ENCODE measurements at regions not wholly inside any gene's neighbourhood (a gene's known extent, or its start where the extent isn't known, plus 50 kb on each side); places are given as distances from the start of the nearest gene placed in this dataset.

- Histone ChIP-seq H3K27ac (peak overlapping the region in 2 of 4 donors; percentile 78 to 98), H3K36me3 (no peaks in the 10 kb centered on the region), H3K4me1 (peaks cover 0 to 14% (median 2%) of the 10 kb centered on the region in 4 donors), H3K27me3 (no peaks in the 10 kb centered on the region), H3K4me3 (no peak overlapping the region), H3K9me3 (no peaks in the 10 kb centered on the region)
- no peak for DNase-seq
- TF ChIP-seq POLR2A (IDR thresholded peaks at IDR 0.05) (no peak), CTCF (IDR thresholded peaks at IDR 0.05) (no peak)
Observed at GRCh38 chr10:30786131-30786530, 156.6 kb upstream of the LYZL2 start.

- TF ChIP-seq POLR2A (IDR thresholded peaks at IDR 0.05) (no peak), CTCF (IDR thresholded peaks at IDR 0.05) (no peak)
- peak; percentile 33 to 73 (median 63) for DNase-seq
- peak overlapping the region; percentile 40 to 76 (median 58) for H3K4me3 ChIP-seq
- H3K27ac ChIP-seq = peak overlapping the region; percentile 77 to 98 (median 80)
- H3K4me1 ChIP-seq = peaks cover 0 to 14% (median 2%) of the 10 kb centered on the region in 4 donors
- no peaks in the 10 kb centered on the region for H3K36me3 ChIP-seq
- H3K9me3 ChIP-seq = no peaks in the 10 kb centered on the region
- H3K27me3 ChIP-seq = no peaks in the 10 kb centered on the region
Observed at GRCh38 chr10:30784897-30785605, 155.5 kb upstream of the LYZL2 start.

GRCh38 chr10:30784524-30784896, 155.0 kb upstream of the LYZL2 start:
- H3K9me3 ChIP-seq = no peaks in the 10 kb centered on the region
- H3K27me3 ChIP-seq = no peaks in the 10 kb centered on the region
- DNase-seq = no peak
- H3K27ac ChIP-seq = peak overlapping the region; percentile 77 to 98 (median 80)
- H3K4me1 ChIP-seq = peaks cover 0 to 14% (median 2%) of the 10 kb centered on the region in 4 donors
- H3K36me3 ChIP-seq = no peaks in the 10 kb centered on the region
- peak overlapping the region; percentile 40 to 76 (median 58) for H3K4me3 ChIP-seq
- TF ChIP-seq POLR2A (IDR thresholded peaks at IDR 0.05) = no peak
- TF ChIP-seq CTCF (IDR thresholded peaks at IDR 0.05) = no peak

- H3K27ac ChIP-seq = peak overlapping the region; percentile 70 to 98 (median 80)
- no peaks in the 10 kb centered on the region for H3K27me3 ChIP-seq
- H3K4me3 ChIP-seq = peak overlapping the region; percentile 40 to 76 (median 58)
- peaks cover 0 to 14% (median 2%) of the 10 kb centered on the region in 4 donors for H3K4me1 ChIP-seq
- DNase-seq = peak; percentile 74 to 89 (median 77)
- no peak for TF ChIP-seq POLR2A (IDR thresholded peaks at IDR 0.05)
- peak; percentile 53 to 80 (median 64) for TF ChIP-seq CTCF (IDR thresholded peaks at IDR 0.05)
- H3K36me3 ChIP-seq = no peaks in the 10 kb centered on the region
- no peaks in the 10 kb centered on the region for H3K9me3 ChIP-seq
Observed at GRCh38 chr10:30783939-30784501, 154.5 kb upstream of the LYZL2 start.

- Histone ChIP-seq H3K36me3 (no peaks in the 10 kb centered on the region), H3K9me3 (no peaks in the 10 kb centered on the region), H3K27me3 (no peaks in the 10 kb centered on the region), H3K4me1 (peaks cover 0 to 14% (median 2%) of the 10 kb centered on the region in 4 donors), H3K4me3 (no peak overlapping the region), H3K27ac (peak overlapping the region; percentile 36 to 98 (median 74))
- DNase-seq = no peak
- TF ChIP-seq POLR2A (IDR thresholded peaks at IDR 0.05) = no peak
- no peak for TF ChIP-seq CTCF (IDR thresholded peaks at IDR 0.05)
Observed at GRCh38 chr10:30782537-30783461, 153.2 kb upstream of the LYZL2 start.

All from Peyer's patch (tissue), 4 donors.